HL-60 (cell line): ENCODE measurements at regions not wholly inside any gene's neighbourhood (a gene's known extent, or its start where the extent isn't known, plus 50 kb on each side); places are given as distances from the start of the nearest gene placed in this dataset.

Experiments
- GABPA ChIP-seq: IDR thresholded peaks from 2 replicates; pipeline ENCODE4 v1.6.1; 2012; ENCODE audit warnings: low read depth
- POLR2AphosphoS5 ChIP-seq: IDR thresholded peaks from 2 replicates; pipeline ENCODE4 v1.6.1; 2012; ENCODE audit warnings: low read depth
- SPI1 ChIP-seq: IDR thresholded peaks from 2 replicates; pipeline ENCODE4 v1.6.1; 2012; ENCODE audit warnings: low read depth, mild to moderate bottlenecking, borderline replicate concordance
- TF ChIP-seq, protein P1 (sequence below): IDR thresholded peaks from one replicate; pipeline ENCODE4 v1.5.1; 2011; ENCODE audit warnings: low read length, control low read depth, inconsistent platforms; ENCODE audit not compliant: insufficient read depth
- TF ChIP-seq, protein P2 (sequence below): IDR thresholded peaks from 2 replicates; pipeline ENCODE4 v1.6.1; 2012; ENCODE audit warnings: low read depth; ENCODE audit not compliant: insufficient replicate concordance

DNA sequence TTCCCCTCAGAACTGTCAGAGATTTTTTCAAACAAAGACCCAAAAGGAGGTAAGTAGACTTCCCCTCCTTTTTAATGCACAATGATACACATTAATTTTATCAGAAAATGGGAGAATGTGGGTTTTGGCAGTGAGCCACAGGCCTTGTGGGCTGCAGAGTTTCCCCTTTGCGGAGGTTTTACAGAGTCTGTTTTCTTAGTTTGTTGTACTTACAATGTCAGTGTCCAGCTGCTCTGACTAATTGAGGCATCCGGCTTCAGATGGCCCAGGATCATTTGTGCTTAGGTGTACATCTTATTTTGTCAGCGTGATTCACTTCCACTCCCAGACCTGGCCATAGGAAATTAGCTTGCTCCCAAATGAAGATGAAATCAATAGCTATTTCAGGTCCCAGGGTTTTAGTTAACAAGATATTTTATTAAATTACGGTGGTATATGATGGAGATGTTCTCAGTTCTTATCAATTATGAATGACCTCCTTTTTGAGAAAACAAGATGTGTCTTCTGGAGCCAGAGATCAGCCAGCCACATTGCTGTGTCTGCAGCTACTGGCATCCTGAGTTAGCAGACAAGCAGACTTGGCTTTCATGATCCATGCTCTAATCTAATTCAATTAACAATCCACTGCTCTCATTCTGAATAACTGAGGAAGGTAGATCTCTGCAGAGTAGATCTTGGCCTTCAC lies 1086.6 kb upstream of the SORCS1 start:
- TF ChIP-seq SPI1 (no peak), GABPA (no peak), POLR2AphosphoS5 (no peak)
- TF ChIP-seq, protein P1, sequence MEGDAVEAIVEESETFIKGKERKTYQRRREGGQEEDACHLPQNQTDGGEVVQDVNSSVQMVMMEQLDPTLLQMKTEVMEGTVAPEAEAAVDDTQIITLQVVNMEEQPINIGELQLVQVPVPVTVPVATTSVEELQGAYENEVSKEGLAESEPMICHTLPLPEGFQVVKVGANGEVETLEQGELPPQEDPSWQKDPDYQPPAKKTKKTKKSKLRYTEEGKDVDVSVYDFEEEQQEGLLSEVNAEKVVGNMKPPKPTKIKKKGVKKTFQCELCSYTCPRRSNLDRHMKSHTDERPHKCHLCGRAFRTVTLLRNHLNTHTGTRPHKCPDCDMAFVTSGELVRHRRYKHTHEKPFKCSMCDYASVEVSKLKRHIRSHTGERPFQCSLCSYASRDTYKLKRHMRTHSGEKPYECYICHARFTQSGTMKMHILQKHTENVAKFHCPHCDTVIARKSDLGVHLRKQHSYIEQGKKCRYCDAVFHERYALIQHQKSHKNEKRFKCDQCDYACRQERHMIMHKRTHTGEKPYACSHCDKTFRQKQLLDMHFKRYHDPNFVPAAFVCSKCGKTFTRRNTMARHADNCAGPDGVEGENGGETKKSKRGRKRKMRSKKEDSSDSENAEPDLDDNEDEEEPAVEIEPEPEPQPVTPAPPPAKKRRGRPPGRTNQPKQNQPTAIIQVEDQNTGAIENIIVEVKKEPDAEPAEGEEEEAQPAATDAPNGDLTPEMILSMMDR = no peak
- TF ChIP-seq, protein P2, sequence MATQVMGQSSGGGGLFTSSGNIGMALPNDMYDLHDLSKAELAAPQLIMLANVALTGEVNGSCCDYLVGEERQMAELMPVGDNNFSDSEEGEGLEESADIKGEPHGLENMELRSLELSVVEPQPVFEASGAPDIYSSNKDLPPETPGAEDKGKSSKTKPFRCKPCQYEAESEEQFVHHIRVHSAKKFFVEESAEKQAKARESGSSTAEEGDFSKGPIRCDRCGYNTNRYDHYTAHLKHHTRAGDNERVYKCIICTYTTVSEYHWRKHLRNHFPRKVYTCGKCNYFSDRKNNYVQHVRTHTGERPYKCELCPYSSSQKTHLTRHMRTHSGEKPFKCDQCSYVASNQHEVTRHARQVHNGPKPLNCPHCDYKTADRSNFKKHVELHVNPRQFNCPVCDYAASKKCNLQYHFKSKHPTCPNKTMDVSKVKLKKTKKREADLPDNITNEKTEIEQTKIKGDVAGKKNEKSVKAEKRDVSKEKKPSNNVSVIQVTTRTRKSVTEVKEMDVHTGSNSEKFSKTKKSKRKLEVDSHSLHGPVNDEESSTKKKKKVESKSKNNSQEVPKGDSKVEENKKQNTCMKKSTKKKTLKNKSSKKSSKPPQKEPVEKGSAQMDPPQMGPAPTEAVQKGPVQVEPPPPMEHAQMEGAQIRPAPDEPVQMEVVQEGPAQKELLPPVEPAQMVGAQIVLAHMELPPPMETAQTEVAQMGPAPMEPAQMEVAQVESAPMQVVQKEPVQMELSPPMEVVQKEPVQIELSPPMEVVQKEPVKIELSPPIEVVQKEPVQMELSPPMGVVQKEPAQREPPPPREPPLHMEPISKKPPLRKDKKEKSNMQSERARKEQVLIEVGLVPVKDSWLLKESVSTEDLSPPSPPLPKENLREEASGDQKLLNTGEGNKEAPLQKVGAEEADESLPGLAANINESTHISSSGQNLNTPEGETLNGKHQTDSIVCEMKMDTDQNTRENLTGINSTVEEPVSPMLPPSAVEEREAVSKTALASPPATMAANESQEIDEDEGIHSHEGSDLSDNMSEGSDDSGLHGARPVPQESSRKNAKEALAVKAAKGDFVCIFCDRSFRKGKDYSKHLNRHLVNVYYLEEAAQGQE = no peak
